ENCODE measurements at regions not wholly inside any gene's neighbourhood (a gene's known extent, or its start where the extent isn't known, plus 50 kb on each side); places are given as distances from the start of the nearest gene placed in this dataset.

GRCh38 chr10:89079961-89080360 lies 89.4 kb downstream of the FAS start:
- no peak for DNase-seq
- H2BK5ac ChIP-seq (ENCODE audit: insufficient read length, low read length) = no peak overlapping the region
- H3K4ac ChIP-seq (ENCODE audit: low read depth, low read length) = no peak overlapping the region
- H3K9ac ChIP-seq (ENCODE audit: extremely low read depth, insufficient read length, low read length) = no peak overlapping the region
- Mint-ChIP-seq H3K27me3 (ENCODE audit: low read depth) (no peaks in the 10 kb centered on the region), H3K27ac (no peak overlapping the region), H3K4me3 (no peak overlapping the region), H3K36me3 (ENCODE audit: insufficient read depth in 1 of 3, low read depth in 3 of 3) (no peaks in the 10 kb centered on the region), H3K4me1 (peaks cover 0 to 4% of the 10 kb centered on the region in 2 experiments; a peak in 1 of 4 replicates), H3K9me3 (no peaks in the 10 kb centered on the region)
- WGBS (ENCODE audit: extremely low coverage, insufficient read length, low lambda C conversion rate) = no CpG with 5 or more reads among the region's 1 CpG
- no peak overlapping the region for H4K91ac ChIP-seq (ENCODE audit: insufficient read length, low read depth, low read length)
- no peaks in the 10 kb centered on the region for H3K79me1 ChIP-seq (ENCODE audit: insufficient read depth, low read depth, low read length, poor library complexity, severe bottlenecking)
- H3K23me2 ChIP-seq (ENCODE audit: insufficient read length, low read depth, low read length, poor library complexity, severe bottlenecking) = no peaks in the 10 kb centered on the region
- no peak overlapping the region for H3T11ph ChIP-seq (ENCODE audit: low read length)
- no peaks in the 10 kb centered on the region for H4K20me1 ChIP-seq (ENCODE audit: control insufficient read depth, insufficient read depth, insufficient read length)
- no peaks in the 10 kb centered on the region for H3K79me2 ChIP-seq (ENCODE audit: insufficient read depth, low read length)
- H3K18ac ChIP-seq (ENCODE audit: insufficient read length, low read depth, low read length) = no peak overlapping the region
- no peak overlapping the region for H2BK15ac ChIP-seq (ENCODE audit: low read depth, low read length)
- no peak overlapping the region for H2AFZ ChIP-seq (ENCODE audit: low read length)
- H3K56ac ChIP-seq (ENCODE audit: insufficient read length, low read depth, low read length) = no peak overlapping the region
- H3K9me3 ChIP-seq (ENCODE audit: control insufficient read depth, low read depth, low read length) = no peaks in the 10 kb centered on the region
- no peak overlapping the region for H2AK5ac ChIP-seq (ENCODE audit: insufficient read length, low read length)
- no peak overlapping the region for H2BK12ac ChIP-seq (ENCODE audit: insufficient read length, low read depth, low read length)
- TF ChIP-seq CTCF (conservative IDR thresholded peaks at IDR 0.05) = no peak
- no peaks in the 10 kb centered on the region for H3K4me1 ChIP-seq (ENCODE audit: insufficient read depth, low read length)
- no peak overlapping the region for H3K4me2 ChIP-seq (ENCODE audit: insufficient read depth, insufficient read length, low read length)
- H4K8ac ChIP-seq (replicated peaks; ENCODE audit: insufficient read length, low read depth, low read length) = no peak overlapping the region
- H4K5ac ChIP-seq (ENCODE audit: insufficient read length, low read depth, low read length) = no peak overlapping the region
- no peaks in the 10 kb centered on the region for H3K27me3 ChIP-seq (ENCODE audit: insufficient read depth, low read length)
- no peak overlapping the region for H3K27ac ChIP-seq (ENCODE audit: insufficient read length, low read depth, low read length)
- no peak overlapping the region for H3K23ac ChIP-seq (ENCODE audit: insufficient read length, low read depth, low read length)
- H2BK120ac ChIP-seq (ENCODE audit: low read depth, low read length, poor library complexity, severe bottlenecking) = no peak overlapping the region
- H2BK20ac ChIP-seq (ENCODE audit: low read depth, low read length, poor library complexity, severe bottlenecking) = no peak overlapping the region
- H3K14ac ChIP-seq (ENCODE audit: insufficient read depth, low read length) = no peak overlapping the region
